ENCODE measurements at regions not wholly inside any gene's neighbourhood (a gene's known extent, or its start where the extent isn't known, plus 50 kb on each side); places are given as distances from the start of the nearest gene placed in this dataset.

GRCh38 chr7:149558149-149558861, 60.7 kb upstream of the ZNF746 start:
- no peak for TF ChIP-seq TAF1 (IDR thresholded peaks at IDR 0.05; ENCODE audit: low read depth)
- no peak for TF ChIP-seq YY1 (IDR thresholded peaks at IDR 0.05; ENCODE audit: low read depth)
- TF ChIP-seq MAX (IDR thresholded peaks at IDR 0.05) = no peak

- TF ChIP-seq FOXM1 (IDR thresholded peaks at IDR 0.05; ENCODE audit: borderline replicate concordance, low read depth) = no peak
- no peak for TF ChIP-seq TCF12 (IDR thresholded peaks at IDR 0.05; ENCODE audit: low read depth)
- TF ChIP-seq TEAD4 (IDR thresholded peaks at IDR 0.05) = no peak
- no peak for TF ChIP-seq EGR1 (IDR thresholded peaks at IDR 0.05)
- no peak for TF ChIP-seq EP300 (IDR thresholded peaks at IDR 0.05; ENCODE audit: borderline replicate concordance)
- no peak for TF ChIP-seq ZBTB7A (IDR thresholded peaks at IDR 0.05; ENCODE audit: low read depth)
Measured at GRCh38 chr7:149552799-149553198, 55.2 kb upstream of the ZNF746 start.

Measured in Ishikawa (cell line).